A204.1 (cell line): ENCODE measurements at regions not wholly inside any gene's neighbourhood (a gene's known extent, or its start where the extent isn't known, plus 50 kb on each side); places are given as distances from the start of the nearest gene placed in this dataset.

Source experiments
- FAIRE-seq: peaks from 2 replicates; lab custom pipeline; 2012; peaks lifted over from hg19 to GRCh38; lab: Jason Lieb, UNC

DNA sequence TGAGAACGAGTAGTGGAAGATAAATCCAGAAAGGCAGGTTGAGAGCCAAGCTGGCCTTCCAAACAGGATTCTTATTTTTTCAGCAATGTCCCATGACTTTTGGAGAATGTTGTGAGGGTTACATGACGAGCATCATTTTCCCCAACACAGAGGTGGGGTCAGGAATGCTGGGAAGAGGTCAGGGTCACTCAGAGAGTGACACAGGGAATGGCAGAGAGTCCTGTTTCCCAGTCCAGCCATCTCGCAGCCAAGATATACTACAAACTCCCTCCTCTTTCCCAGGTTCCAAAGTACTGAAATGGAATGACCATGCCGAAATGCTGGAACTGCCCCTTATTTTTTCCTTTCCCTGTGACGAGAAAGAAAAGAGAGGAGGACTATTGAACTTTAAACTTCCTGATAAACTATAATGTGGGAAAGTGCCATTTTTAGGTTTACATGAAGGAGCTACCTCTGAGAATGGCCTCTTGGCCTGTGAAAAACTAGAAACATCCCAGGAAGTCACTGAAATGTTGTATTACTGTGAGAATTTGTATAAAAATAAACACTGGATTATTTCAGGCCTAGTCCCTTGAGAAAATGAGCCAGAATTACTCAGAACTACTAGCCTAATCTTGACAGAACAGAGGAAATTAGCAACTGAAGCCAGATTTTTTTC lies 420.4 kb downstream of the CETN3 start:
- FAIRE-seq = no peak

- FAIRE-seq = no peak
These were observed 421.3 kb downstream of the CETN3 start for GRCh38 chr5:89988129-89988810.

- no peak for FAIRE-seq
These were observed 426.3 kb downstream of the CETN3 start for GRCh38 chr5:89983216-89983615.

- no peak for FAIRE-seq
These were observed 427.4 kb downstream of the CETN3 start for GRCh38 chr5:89981878-89982773.

- no peak for FAIRE-seq
These were observed 428.5 kb downstream of the CETN3 start for GRCh38 chr5:89981021-89981420.

- no peak for FAIRE-seq
These were observed 436.0 kb downstream of the CETN3 start for GRCh38 chr5:89973516-89973915.

DNA sequence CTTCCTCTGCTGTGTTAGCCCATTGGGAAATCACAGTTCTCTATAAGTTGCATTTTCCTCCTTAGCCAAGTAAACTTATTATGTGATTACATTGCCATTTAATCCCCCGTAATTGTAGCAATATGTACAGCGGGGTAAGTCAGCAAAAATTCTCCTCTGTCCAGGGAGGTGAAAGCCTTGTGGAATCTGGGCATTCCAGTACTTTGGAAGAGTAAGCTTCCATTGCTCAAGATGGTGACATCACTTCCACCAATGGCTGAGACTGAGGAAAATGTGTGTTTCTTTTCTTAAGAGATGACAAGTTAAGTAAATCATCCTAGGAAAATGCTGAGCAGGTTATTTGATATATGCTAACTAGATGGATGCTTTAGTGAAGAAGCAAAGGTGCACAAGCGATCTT lies 436.7 kb downstream of the CETN3 start:
- FAIRE-seq = no peak

DNA sequence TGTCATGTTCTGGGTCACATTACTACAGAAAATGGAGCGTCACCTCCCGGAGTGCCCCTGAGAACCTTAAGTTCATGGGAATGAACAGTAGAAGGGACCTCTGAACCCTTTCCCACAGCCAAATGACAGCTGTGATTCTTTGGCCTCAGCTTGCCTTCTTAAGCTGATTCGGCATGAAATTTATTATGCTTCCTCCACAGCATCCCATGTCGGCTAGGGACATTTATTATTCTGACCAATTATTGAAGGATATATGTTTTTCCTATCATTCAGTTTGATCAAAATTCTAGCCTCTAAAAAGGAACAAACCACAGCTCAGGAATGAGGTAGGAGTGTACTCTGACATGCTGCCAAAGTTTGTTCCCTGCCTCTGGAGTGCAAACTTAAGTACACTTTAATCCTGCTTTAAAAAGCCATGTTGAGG lies 440.6 kb downstream of the CETN3 start:
- FAIRE-seq = no peak

DNA sequence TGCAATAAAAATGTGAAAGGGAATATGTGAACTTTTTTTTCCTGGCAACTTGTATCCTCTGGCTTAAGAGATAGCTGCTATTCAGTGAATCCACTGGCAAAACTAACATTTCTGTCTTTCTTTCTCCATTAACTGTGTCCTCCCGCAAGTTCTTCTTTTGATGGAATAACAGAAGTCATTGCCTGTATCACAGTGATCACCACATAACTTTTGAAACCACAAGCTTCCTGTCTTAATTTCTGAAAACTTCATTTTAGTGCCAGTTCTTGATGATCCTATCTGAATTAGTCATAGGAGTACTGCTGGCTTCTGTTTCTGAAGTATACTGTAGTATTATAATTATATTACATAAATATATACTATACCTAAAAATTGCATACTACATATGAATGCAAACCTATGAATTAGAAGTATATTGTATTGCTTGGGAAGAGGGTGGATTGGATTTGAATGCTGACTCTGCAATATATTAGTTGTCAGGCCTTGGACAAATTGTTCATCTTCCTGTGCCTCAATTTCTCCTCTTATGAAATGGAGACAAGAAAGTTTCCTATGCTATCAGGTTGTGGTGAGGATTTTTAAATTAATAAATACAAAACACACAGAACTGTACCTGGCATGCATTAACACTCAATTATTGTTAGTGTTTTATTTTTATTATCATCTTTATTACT lies 441.6 kb downstream of the CETN3 start:
- FAIRE-seq = no peak

GRCh38 chr5:89956838-89957237 lies 452.7 kb downstream of the CETN3 start:
- no peak for FAIRE-seq

- no peak for FAIRE-seq
These were observed 454.6 kb downstream of the CETN3 start for GRCh38 chr5:89954916-89955315.

DNA sequence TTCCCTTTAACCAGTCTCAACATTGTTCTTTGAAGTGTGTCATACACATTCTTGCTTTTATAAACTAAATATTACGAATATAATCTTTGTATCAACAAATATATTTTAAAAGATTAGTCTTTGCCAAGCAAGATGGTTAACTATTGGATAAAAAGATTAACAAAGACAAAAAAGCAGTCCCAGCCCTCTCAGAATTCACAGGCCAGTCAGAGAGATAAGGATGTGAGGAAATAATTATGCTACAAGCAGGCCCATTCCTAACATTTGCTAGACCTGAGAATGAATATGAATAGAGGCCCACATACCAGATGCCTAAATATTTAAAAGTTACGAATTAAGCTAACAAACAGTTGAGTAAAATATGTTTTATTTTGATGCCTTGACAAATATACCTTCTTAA lies 457.7 kb downstream of the CETN3 start:
- no peak for FAIRE-seq

DNA sequence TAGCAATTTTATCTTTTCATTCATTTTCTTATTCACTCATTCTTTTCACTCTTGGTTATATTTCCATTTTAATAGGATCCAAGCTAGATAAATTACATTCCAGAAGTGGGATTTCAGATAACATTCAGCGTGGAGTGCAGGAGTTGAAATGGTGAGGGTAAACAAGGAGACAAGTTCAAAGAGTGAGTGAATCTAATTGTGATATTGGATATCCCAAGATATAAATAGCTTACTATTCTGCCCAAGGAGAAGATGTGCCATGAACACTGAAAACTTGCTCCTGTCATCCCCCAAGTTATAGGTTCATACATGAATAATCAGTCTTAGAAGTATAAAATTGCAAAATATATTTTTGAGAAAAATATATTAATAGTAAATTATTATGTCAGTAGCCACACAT lies 459.3 kb downstream of the CETN3 start:
- FAIRE-seq = no peak

DNA sequence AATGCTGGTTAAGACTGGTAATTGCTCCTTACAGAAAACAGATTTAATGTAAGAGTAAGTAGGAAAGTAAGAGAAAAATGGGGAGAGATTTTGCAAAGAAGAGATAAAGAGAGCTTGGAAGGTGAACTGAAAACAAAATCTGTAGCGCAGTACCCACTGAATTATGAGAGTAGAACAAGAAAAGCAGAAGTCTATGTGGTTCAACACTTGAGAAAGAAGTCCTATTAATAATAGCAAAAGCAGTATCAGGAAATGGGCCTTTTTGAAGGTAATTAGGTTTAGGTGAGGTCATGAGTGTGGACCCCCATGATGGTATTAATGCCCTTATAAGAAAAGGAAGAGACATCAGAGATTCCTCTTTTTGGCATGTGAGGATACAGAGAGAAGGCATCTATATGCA lies 460.6 kb downstream of the CETN3 start:
- FAIRE-seq = no peak

GRCh38 chr5:89946916-89947315 lies 462.6 kb downstream of the CETN3 start:
- FAIRE-seq = no peak

GRCh38 chr5:89946508-89946907 lies 463.0 kb downstream of the CETN3 start:
- no peak for FAIRE-seq

DNA sequence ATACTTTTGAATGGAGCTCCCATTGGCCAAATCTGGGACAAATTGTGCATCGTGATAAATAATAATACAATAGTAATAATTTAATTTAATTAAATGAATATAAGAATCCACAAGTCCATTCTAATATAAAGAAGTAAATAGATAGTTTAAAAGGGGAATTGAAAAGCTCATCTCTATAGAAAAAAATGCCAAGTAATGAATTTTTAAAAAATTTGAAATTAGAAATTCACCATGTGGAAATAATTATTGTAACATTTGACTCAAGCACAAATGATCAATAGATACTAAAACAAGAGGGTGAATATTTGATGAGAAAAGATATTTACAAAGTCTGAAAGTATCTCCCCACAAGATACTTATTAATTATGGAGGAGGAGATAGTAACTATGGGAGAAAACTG lies 467.4 kb downstream of the CETN3 start:
- FAIRE-seq = no peak

DNA sequence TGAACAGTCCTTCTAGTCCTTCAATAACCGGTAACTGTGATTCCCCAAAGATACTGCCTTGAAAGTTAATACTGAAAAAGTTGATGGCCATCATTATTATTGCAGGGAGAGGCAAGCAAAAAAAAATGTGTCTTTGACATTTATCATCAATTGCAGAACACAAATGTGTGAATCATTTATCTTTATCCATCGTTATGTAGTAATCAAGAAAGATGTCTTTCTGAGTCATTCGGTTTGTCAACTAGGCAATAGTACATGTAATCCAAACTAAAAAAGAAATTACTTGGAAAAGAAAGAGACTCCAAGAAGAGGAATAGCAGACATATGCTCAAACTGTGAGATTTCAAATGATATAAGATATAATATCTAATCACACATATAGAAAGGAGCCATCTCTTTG lies 473.0 kb downstream of the CETN3 start:
- FAIRE-seq = no peak

DNA sequence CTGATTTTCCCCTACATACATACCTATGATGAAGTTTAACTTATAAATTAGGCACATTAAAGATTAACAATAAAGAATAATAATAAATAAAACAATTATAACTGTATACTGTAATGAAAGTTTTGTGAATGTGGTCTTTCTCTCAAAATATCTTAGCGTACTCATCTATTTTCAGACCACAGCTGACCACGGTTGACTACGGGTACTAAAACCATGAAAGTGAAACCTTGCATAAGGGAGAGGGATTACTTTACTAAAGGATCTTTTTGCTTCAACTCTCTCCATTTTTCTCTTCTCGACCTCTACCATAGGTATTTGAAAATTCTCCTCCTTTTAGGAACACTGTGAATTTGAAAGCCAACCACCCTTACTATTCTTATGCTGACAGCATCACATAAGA lies 475.5 kb downstream of the CETN3 start:
- FAIRE-seq = no peak

DNA sequence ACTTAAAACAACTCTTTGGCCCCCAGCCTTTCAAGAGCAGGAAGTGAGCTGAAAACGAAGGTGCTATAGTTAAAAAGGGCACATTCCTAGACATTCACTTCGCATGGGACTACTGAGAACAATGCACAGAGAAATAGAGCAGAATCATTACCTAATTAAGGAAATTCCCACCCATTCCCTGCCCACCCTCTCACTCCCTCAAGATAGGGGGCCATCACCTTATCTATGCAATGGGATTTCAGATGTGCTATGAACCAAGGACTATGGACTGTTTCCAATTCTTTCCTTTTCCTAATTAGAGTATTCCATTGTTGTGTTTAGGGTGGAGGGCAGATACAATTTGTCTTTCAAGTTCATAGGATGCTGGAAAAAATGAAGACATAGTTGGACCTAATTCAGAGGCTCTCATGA lies 476.8 kb downstream of the CETN3 start:
- FAIRE-seq = no peak

DNA sequence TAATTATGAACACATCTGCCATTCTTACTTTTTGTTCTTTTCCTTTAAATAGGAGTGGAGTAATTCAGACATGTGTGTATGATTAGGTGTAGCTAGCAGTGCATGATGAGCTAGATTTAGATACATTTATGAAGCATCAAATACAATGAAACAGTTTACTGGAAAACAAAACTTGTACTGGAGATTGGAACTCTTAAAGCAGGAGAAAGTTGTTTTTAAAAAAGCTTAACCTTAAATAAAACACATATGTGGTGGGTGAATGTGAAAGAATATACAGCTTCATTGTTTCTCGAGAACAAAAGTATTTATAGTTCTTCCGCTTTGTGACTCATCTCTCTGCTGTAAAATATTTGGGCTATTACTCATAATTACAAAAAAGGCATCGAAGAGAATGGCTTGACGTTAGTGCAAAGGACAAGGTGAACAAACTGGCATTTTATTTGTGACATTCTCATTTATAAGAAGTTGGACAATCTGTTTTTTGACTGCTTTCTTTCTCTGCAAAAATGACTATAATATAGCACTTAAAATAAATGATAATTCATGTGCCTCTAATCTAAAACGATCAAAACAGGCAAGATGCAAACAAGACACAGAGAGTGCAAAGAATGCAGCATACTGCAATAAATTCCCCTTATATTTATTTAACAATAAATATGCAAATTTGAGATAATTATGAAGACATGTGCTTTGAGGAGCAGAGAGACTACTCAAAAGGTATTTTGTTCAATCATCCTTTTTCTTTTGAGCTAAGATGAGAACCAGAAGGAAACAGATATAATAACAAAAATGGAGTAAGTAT lies 478.8 kb downstream of the CETN3 start:
- no peak for FAIRE-seq

GRCh38 chr5:89929834-89930233 lies 479.7 kb downstream of the CETN3 start:
- no peak for FAIRE-seq
